ENCODE measurements at regions not wholly inside any gene's neighbourhood (a gene's known extent, or its start where the extent isn't known, plus 50 kb on each side); places are given as distances from the start of the nearest gene placed in this dataset.

DNA sequence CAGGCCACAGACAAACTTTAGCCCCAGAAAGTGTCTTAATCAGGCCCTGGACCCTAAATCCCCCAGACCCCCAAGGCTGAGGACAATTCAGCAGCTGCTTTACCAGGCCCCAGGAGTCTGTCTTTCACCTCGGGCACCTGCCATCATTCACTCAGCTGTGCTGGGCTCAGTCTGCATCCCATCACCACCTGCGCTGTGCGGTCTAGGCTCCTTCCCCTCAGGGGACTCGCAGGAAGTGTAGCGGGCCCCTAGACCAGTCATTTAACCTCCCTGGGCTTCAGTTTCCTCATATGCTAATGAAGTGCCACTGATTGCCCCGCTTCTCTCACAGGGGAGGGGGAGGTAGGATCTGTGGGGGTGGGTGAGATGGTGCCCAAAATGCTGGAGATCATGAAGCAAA lies 76.4 kb upstream of the ZMIZ1 start:
- H3K4me3 ChIP-seq (replicated peaks in 1 of 2; ENCODE audit: low read depth in 1 of 2, low read length in 2 of 2), result no peak overlapping the region
- no peak overlapping the region for H2AFZ ChIP-seq (ENCODE audit: low read depth, low read length, poor library complexity, severe bottlenecking)
- H3K9me3 ChIP-seq (ENCODE audit: control insufficient read depth in 1 of 2, insufficient read depth in 1 of 2, low read depth in 1 of 2, low read length in 2 of 2), result no peaks in the 10 kb centered on the region
- no peaks in the 10 kb centered on the region for H3K9me2 ChIP-seq (ENCODE audit: insufficient read depth)
- ChIA-PET CTCF (no interaction called here), RAD21 (ENCODE audit: low non-redundant PET in 1 of 2, low total read pairs in 2 of 2, uncharacterized antibody in 2 of 2, unreplicated experiment in 2 of 2) (no interaction called here), POLR2A (no interaction called here)
- no peaks in the 10 kb centered on the region for H3K27me3 ChIP-seq (ENCODE audit: insufficient read depth, low read length)
- H3K4me2 ChIP-seq (ENCODE audit: low read length), result no peak overlapping the region
- TF ChIP-seq POLR2AphosphoS5 (IDR thresholded peaks at IDR 0.05; ENCODE audit: low read depth, low read length) (no peak), EZH2 (IDR thresholded peaks at IDR 0.05) (no peak), ELF1 (IDR thresholded peaks at IDR 0.05; ENCODE audit: borderline replicate concordance, low read depth) (no peak), ZNF274 (IDR thresholded peaks at IDR 0.05; ENCODE audit: low read depth, low read length) (no peak), JUND (IDR thresholded peaks at IDR 0.05) (no peak), SIN3A (IDR thresholded peaks at IDR 0.05; ENCODE audit: low read depth) (no peak), FOSL1 (IDR thresholded peaks at IDR 0.05; ENCODE audit: low read depth) (no peak)
- TF ChIP-seq, protein P1, sequence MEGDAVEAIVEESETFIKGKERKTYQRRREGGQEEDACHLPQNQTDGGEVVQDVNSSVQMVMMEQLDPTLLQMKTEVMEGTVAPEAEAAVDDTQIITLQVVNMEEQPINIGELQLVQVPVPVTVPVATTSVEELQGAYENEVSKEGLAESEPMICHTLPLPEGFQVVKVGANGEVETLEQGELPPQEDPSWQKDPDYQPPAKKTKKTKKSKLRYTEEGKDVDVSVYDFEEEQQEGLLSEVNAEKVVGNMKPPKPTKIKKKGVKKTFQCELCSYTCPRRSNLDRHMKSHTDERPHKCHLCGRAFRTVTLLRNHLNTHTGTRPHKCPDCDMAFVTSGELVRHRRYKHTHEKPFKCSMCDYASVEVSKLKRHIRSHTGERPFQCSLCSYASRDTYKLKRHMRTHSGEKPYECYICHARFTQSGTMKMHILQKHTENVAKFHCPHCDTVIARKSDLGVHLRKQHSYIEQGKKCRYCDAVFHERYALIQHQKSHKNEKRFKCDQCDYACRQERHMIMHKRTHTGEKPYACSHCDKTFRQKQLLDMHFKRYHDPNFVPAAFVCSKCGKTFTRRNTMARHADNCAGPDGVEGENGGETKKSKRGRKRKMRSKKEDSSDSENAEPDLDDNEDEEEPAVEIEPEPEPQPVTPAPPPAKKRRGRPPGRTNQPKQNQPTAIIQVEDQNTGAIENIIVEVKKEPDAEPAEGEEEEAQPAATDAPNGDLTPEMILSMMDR (IDR thresholded peaks at IDR 0.05 in 2 of 3, conservative IDR thresholded peaks at IDR 0.05 in 1 of 3; ENCODE audit: borderline replicate concordance in 1 of 3, insufficient read depth in 1 of 3, low read depth in 2 of 3, low read length in 2 of 3), result no peak
- TF ChIP-seq, protein P2, sequence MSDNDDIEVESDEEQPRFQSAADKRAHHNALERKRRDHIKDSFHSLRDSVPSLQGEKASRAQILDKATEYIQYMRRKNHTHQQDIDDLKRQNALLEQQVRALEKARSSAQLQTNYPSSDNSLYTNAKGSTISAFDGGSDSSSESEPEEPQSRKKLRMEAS (IDR thresholded peaks at IDR 0.05), result no peak
- no peak overlapping the region for H3K27ac ChIP-seq (ENCODE audit: low read depth, low read length)
- H3K36me3 ChIP-seq (ENCODE audit: control insufficient read depth in 1 of 2, insufficient read depth in 2 of 2, low read length in 2 of 2), result no peaks in the 10 kb centered on the region
- H3K9ac ChIP-seq (ENCODE audit: low read length), result no peak overlapping the region
- H3K79me2 ChIP-seq (ENCODE audit: insufficient read depth, low read length), result no peaks in the 10 kb centered on the region
- H4K20me1 ChIP-seq (ENCODE audit: insufficient read depth), result no peaks in the 10 kb centered on the region
- no TSS peak for BruUV-seq (replicated peaks)
- ATAC-seq (no peak), DNase-seq (ENCODE audit: low read depth, low spot score) (no peak)
- no peaks in the 10 kb centered on the region for H3K4me1 ChIP-seq (ENCODE audit: control insufficient read depth in 1 of 2, insufficient read depth in 2 of 2, low read length in 2 of 2)
- intact Hi-C loops (cut with micrococcal nuclease), result no loop called here

Data from HCT116 (cell line).